ENCODE measurements at regions not wholly inside any gene's neighbourhood (a gene's known extent, or its start where the extent isn't known, plus 50 kb on each side); places are given as distances from the start of the nearest gene placed in this dataset.

GRCh38 chr4:135994360-135994759 lies 1537.9 kb downstream of the PCDH18 start:
- Histone ChIP-seq H3K36me3 (no peaks in the 10 kb centered on the region), H3K27ac (no peak overlapping the region), H3K79me2 (ENCODE audit: low read depth) (no peaks in the 10 kb centered on the region), H3K9me3 (ENCODE audit: low read depth) (no peaks in the 10 kb centered on the region), H3K4me3 (no peak overlapping the region), H4K20me1 (ENCODE audit: low read depth) (no peaks in the 10 kb centered on the region), H3K4me1 (no peaks in the 10 kb centered on the region), H3F3A (ENCODE audit: low read depth) (no peaks in the 10 kb centered on the region), H3K9ac (no peak overlapping the region), H3K27me3 (no peaks in the 10 kb centered on the region), H3K4me2 (no peak overlapping the region), H2AFZ (replicated peaks) (no peak overlapping the region)
- Mint-ChIP-seq H3K9me3 (no peaks in the 10 kb centered on the region), H3K27me3 (ENCODE audit: insufficient read depth, low read depth) (no peaks in the 10 kb centered on the region), H3K4me3 (no peak overlapping the region), H3K36me3 (no peaks in the 10 kb centered on the region), H3K27ac (no peak overlapping the region), H3K4me1 (no peaks in the 10 kb centered on the region)
- no peak for DNase-seq (ENCODE audit: low spot score)
- TF ChIP-seq EZH2 (IDR thresholded peaks at IDR 0.05) (no peak), EZH2phosphoT487 (IDR thresholded peaks at IDR 0.05) (no peak)
- TF ChIP-seq, protein P1, sequence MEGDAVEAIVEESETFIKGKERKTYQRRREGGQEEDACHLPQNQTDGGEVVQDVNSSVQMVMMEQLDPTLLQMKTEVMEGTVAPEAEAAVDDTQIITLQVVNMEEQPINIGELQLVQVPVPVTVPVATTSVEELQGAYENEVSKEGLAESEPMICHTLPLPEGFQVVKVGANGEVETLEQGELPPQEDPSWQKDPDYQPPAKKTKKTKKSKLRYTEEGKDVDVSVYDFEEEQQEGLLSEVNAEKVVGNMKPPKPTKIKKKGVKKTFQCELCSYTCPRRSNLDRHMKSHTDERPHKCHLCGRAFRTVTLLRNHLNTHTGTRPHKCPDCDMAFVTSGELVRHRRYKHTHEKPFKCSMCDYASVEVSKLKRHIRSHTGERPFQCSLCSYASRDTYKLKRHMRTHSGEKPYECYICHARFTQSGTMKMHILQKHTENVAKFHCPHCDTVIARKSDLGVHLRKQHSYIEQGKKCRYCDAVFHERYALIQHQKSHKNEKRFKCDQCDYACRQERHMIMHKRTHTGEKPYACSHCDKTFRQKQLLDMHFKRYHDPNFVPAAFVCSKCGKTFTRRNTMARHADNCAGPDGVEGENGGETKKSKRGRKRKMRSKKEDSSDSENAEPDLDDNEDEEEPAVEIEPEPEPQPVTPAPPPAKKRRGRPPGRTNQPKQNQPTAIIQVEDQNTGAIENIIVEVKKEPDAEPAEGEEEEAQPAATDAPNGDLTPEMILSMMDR (IDR thresholded peaks at IDR 0.05): no peak

DNA sequence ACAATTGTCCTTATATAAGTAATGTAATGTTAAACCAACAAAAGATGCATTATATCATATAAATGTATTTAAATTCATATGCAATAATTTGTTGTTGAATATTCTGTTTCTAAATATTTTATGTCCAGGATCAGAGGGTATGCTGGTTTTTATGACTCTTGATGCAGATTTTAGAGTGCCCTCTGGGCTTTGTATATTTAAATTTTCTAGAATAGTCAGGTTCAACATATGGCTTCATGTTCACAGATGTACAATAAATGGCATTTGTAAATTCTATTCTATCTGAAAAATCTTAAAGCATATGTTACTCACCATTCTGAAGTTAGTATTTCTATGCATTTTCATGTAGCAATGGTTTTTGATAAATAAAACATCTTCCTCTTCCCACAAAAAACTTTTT lies 1555.4 kb downstream of the PCDH18 start:
- Histone ChIP-seq H3K4me1 (no peaks in the 10 kb centered on the region), H3K4me3 (no peak overlapping the region), H3K4me2 (no peak overlapping the region), H3K27me3 (no peaks in the 10 kb centered on the region), H3K79me2 (ENCODE audit: low read depth) (no peaks in the 10 kb centered on the region), H2AFZ (replicated peaks) (no peak overlapping the region), H3K9me3 (ENCODE audit: low read depth) (no peaks in the 10 kb centered on the region), H3K36me3 (no peaks in the 10 kb centered on the region), H3K9ac (no peak overlapping the region), H4K20me1 (ENCODE audit: low read depth) (no peaks in the 10 kb centered on the region), H3F3A (ENCODE audit: low read depth) (no peaks in the 10 kb centered on the region), H3K27ac (no peak overlapping the region)
- H3K4me3 Mint-ChIP-seq: no peak overlapping the region
- no peaks in the 10 kb centered on the region for H3K9me3 Mint-ChIP-seq
- H3K36me3 Mint-ChIP-seq: no peaks in the 10 kb centered on the region
- no peak overlapping the region for H3K27ac Mint-ChIP-seq
- peaks cover 2% of the 10 kb centered on the region for H3K27me3 Mint-ChIP-seq (ENCODE audit: insufficient read depth, low read depth)
- H3K4me1 Mint-ChIP-seq: no peaks in the 10 kb centered on the region
- no peak for TF ChIP-seq EZH2 (IDR thresholded peaks at IDR 0.05)
- TF ChIP-seq, protein P1 (IDR thresholded peaks at IDR 0.05): no peak
- no peak for TF ChIP-seq EZH2phosphoT487 (IDR thresholded peaks at IDR 0.05)
- DNase-seq (ENCODE audit: low spot score): no peak

GRCh38 chr4:135966936-135967335 lies 1565.4 kb downstream of the PCDH18 start:
- no peaks in the 10 kb centered on the region for H4K20me1 ChIP-seq (ENCODE audit: low read depth)
- Mint-ChIP-seq H3K9me3 (no peaks in the 10 kb centered on the region), H3K4me3 (no peak overlapping the region), H3K4me1 (no peaks in the 10 kb centered on the region), H3K36me3 (no peaks in the 10 kb centered on the region), H3K27me3 (ENCODE audit: insufficient read depth, low read depth) (peaks cover 2% of the 10 kb centered on the region), H3K27ac (no peak overlapping the region)
- no peak overlapping the region for H3K4me2 ChIP-seq
- H3K9ac ChIP-seq: no peak overlapping the region
- no peaks in the 10 kb centered on the region for H3K79me2 ChIP-seq (ENCODE audit: low read depth)
- H3K4me3 ChIP-seq: no peak overlapping the region
- no peak overlapping the region for H2AFZ ChIP-seq (replicated peaks)
- no peak overlapping the region for H3K27ac ChIP-seq
- H3K36me3 ChIP-seq: no peaks in the 10 kb centered on the region
- H3K9me3 ChIP-seq (ENCODE audit: low read depth): no peaks in the 10 kb centered on the region
- no peak for DNase-seq (ENCODE audit: low spot score)
- peaks cover 3% of the 10 kb centered on the region for H3K4me1 ChIP-seq
- H3F3A ChIP-seq (ENCODE audit: low read depth): no peaks in the 10 kb centered on the region
- no peaks in the 10 kb centered on the region for H3K27me3 ChIP-seq
- TF ChIP-seq EZH2phosphoT487 (IDR thresholded peaks at IDR 0.05): no peak
- TF ChIP-seq EZH2 (IDR thresholded peaks at IDR 0.05): no peak
- TF ChIP-seq, protein P1 (IDR thresholded peaks at IDR 0.05): no peak
